ENCODE measurements at regions not wholly inside any gene's neighbourhood (a gene's known extent, or its start where the extent isn't known, plus 50 kb on each side); places are given as distances from the start of the nearest gene placed in this dataset.
A peak's percentile ranks its signal among the peaks of the same experiment; 100 is the strongest.
"Not testable (repeated sequence)": the region's sequence is repeated elsewhere in the genome, so short reads cannot be mapped to it uniquely, and the experiment has no call there.

- intact Hi-C loops (cut with DNase I); H3K4me3 ChIP-seq; DNase-seq; H3K9me3 ChIP-seq; H3K4me1 ChIP-seq; H3K27ac ChIP-seq; H3K27me3 ChIP-seq: not testable (repeated sequence)
- WGBS, 2 donors = 90 to 91% methylated on average over 6 of the region's 6 CpGs
- H3K36me3 ChIP-seq = peaks cover 0 to 25% (median 0%) of the 10 kb centered on the region in 4 donors
These were observed 1383.5 kb downstream of the CDH12 start for GRCh38 chr5:21469523-21470101.

- intact Hi-C loops (cut with DNase I); H3K9me3 ChIP-seq; H3K27ac ChIP-seq; H3K4me3 ChIP-seq; H3K4me1 ChIP-seq; H3K27me3 ChIP-seq; DNase-seq: not testable (repeated sequence)
- WGBS, 2 donors = 96 to 99% methylated on average over 2 to 3 of the region's 5 CpGs
- peaks cover 0 to 31% (median 0%) of the 10 kb centered on the region in 4 donors for H3K36me3 ChIP-seq
These were observed 1385.6 kb downstream of the CDH12 start for GRCh38 chr5:21467544-21467943.

- intact Hi-C loops (cut with DNase I); H3K9me3 ChIP-seq; H3K4me1 ChIP-seq; H3K27me3 ChIP-seq; DNase-seq: not testable (repeated sequence)
- WGBS, 2 donors = 0% methylated on average over 1 to 2 of the region's 7 CpGs
- H3K4me3 ChIP-seq = peak overlapping the region; percentile 58 to 77 (median 66)
- H3K36me3 ChIP-seq = peaks cover 0 to 20% (median 0%) of the 10 kb centered on the region in 4 donors
- peak overlapping the region; percentile 58 to 80 (median 76) for H3K27ac ChIP-seq
These were observed 1393.4 kb downstream of the CDH12 start for GRCh38 chr5:21459744-21460073.

DNA sequence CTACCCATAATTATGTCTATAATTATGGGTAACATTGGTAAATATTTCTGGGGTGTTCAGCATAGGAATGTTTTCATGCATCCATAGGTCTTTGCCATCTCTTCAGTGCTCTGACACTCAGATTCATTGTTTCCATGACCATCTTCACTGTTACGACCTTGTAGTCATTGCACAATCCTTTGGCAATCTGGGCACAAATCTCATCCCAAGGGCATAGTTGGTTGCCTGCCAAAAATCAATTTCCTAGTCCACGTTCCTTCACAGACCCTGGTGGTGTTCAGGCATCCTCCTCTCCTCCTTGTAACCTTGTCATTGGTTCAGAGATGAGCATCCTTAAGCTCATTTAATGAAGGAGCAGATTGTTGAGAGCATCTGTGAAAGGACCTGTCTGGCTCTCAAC, 1400.7 kb downstream of the CDH12 start:
- no peaks in the 10 kb centered on the region for H3K9me3 ChIP-seq
- H3K4me1 ChIP-seq = no peaks in the 10 kb centered on the region
- TF ChIP-seq POLR2AphosphoS5 (IDR thresholded peaks at IDR 0.05) = no peak
- no peak for TF ChIP-seq POLR2A (IDR thresholded peaks at IDR 0.05)
- no peak for TF ChIP-seq CTCF (IDR thresholded peaks at IDR 0.05)
- TF ChIP-seq EP300 (IDR thresholded peaks at IDR 0.05) = no peak
- intact Hi-C loops (cut with DNase I) = no loop called here
- no peaks in the 10 kb centered on the region for H3K36me3 ChIP-seq
- H3K4me3 ChIP-seq = no peak overlapping the region
- no peak overlapping the region for H3K27ac ChIP-seq
- WGBS, 2 donors = 37 to 62% methylated on average over 2 of the region's 2 CpGs
- DNase-seq = no peak
- H3K27me3 ChIP-seq = no peaks in the 10 kb centered on the region

DNA sequence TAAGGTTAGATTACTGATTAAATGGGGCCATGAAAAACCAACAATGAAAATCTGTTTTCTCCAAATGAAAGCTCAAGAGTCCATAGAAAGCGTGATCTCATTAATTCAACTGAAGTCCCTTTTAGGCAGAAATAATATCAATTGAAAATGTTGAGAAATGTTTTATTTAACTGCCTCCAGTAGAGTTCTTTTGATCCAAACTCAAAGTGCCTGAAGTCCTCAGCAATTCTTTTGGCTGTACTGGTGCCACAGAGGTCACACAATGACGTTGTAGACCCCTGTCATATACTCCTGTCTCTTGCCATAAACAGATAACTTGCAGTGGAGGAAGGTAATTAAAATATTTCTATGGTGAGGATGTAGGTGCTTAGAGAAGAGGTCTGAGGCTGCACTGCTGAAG, 1420.5 kb downstream of the CDH12 start:
- H3K27ac ChIP-seq = no peak overlapping the region
- H3K4me1 ChIP-seq = no peaks in the 10 kb centered on the region
- no peaks in the 10 kb centered on the region for H3K36me3 ChIP-seq
- H3K27me3 ChIP-seq = no peaks in the 10 kb centered on the region
- intact Hi-C loops (cut with DNase I) = no loop called here
- no peak overlapping the region for H3K4me3 ChIP-seq
- no peaks in the 10 kb centered on the region for H3K9me3 ChIP-seq
- WGBS, 2 donors = 43 to 62% methylated on average over 2 of the region's 2 CpGs
- DNase-seq = no peak
- TF ChIP-seq EP300 (IDR thresholded peaks at IDR 0.05) (no peak), CTCF (IDR thresholded peaks at IDR 0.05) (no peak), POLR2AphosphoS5 (IDR thresholded peaks at IDR 0.05) (no peak), POLR2A (IDR thresholded peaks at IDR 0.05) (no peak)

GRCh38 chr5:21424907-21425306, 1428.2 kb downstream of the CDH12 start:
- intact Hi-C loops (cut with DNase I) = no loop called here
- no peaks in the 10 kb centered on the region for H3K27me3 ChIP-seq
- TF ChIP-seq CTCF (IDR thresholded peaks at IDR 0.05) (no peak), POLR2A (IDR thresholded peaks at IDR 0.05) (no peak), POLR2AphosphoS5 (IDR thresholded peaks at IDR 0.05) (no peak), EP300 (IDR thresholded peaks at IDR 0.05) (no peak)

More at GRCh38 chr5:21424907-21425306, 1428.2 kb downstream of the CDH12 start:
- no peak overlapping the region for H3K4me3 ChIP-seq
- H3K4me1 ChIP-seq = no peaks in the 10 kb centered on the region
- H3K9me3 ChIP-seq = no peaks in the 10 kb centered on the region
- no peak for DNase-seq
- H3K27ac ChIP-seq = no peak overlapping the region
- WGBS, 2 donors = 58 to 70% methylated on average over 1 of the region's 1 CpG
- no peaks in the 10 kb centered on the region for H3K36me3 ChIP-seq
